H1 (cell line): ENCODE measurements at regions not wholly inside any gene's neighbourhood (a gene's known extent, or its start where the extent isn't known, plus 50 kb on each side); places are given as distances from the start of the nearest gene placed in this dataset.

Experiments
- CTCF ChIA-PET: fragments of 300-600 bp; sonication (Branson Sonifier 250); formaldehyde crosslinking; loops from one replicate; lab custom pipeline; 2021; ENCODE audit not compliant: partially characterized antibody; lab: Charles Lee
- POLR2A ChIA-PET: fragments of 300-600 bp; sonication (Branson Sonifier 250); formaldehyde crosslinking; loops from one replicate; lab custom pipeline; 2021; ENCODE audit warnings: inconsistent platforms; ENCODE audit not compliant: partially characterized antibody; lab: Charles Lee
- DNase-seq, 2 experiments: peaks; one replicate each; pipeline versions ENCODE4 v3.0.0 to v3.0.0-alpha.2; 2010 to 2022; ENCODE audit warnings: low spot score in 2 of 2, low read depth in 1 of 2, mixed read lengths in 1 of 2
- FAIRE-seq: peaks from 2 replicates; lab custom pipeline; 2011; peaks lifted over from hg19 to GRCh38; lab: Jason Lieb, UNC
- H2AFZ ChIP-seq: 2 replicates; pipeline ENCODE4 v1.8.1; 2012; ENCODE audit warnings: low read length, inconsistent platforms
- H2AK5ac ChIP-seq: 2 replicates; pipeline ENCODE4 v1.6.1; 2013; ENCODE audit warnings: low read depth, low read length
- H2BK120ac ChIP-seq: replicated peaks from 2 replicates; pipeline ENCODE3; 2013; ENCODE audit warnings: low read depth, low read length, inconsistent platforms
- H2BK12ac ChIP-seq: 2 replicates; pipeline ENCODE4 v1.6.1; 2013; ENCODE audit warnings: low read depth, low read length
- H2BK15ac ChIP-seq: 2 replicates; pipeline ENCODE4 v1.6.1; 2013; ENCODE audit warnings: low read length
- H2BK20ac ChIP-seq: 2 replicates; pipeline ENCODE4 v1.6.1; 2013; ENCODE audit warnings: low read length
- H2BK5ac ChIP-seq: 2 replicates; pipeline ENCODE4 v1.6.1; 2013; ENCODE audit warnings: low read depth, low read length
- H3K14ac ChIP-seq: 2 replicates; pipeline ENCODE4 v1.6.1; 2013; ENCODE audit warnings: inconsistent platforms; ENCODE audit not compliant: insufficient read length
- H3K18ac ChIP-seq: 2 replicates; pipeline ENCODE4 v1.6.1; 2013; ENCODE audit warnings: low read length; ENCODE audit errors: extremely low read depth
- H3K23ac ChIP-seq: 2 replicates; pipeline ENCODE4 v1.6.1; 2013; ENCODE audit warnings: inconsistent platforms; ENCODE audit not compliant: insufficient read length
- H3K23me2 ChIP-seq: 2 replicates; pipeline ENCODE4 v1.6.1; 2013; ENCODE audit warnings: low read depth, low read length
- H3K27ac ChIP-seq: 2 replicates; pipeline ENCODE4 v1.6.1; 2011; ENCODE audit warnings: low read depth, low read length, inconsistent platforms
- H3K27me3 ChIP-seq, 4 experiments: replicated peaks in 1 of 4; 1 replicate in 1 of 4; 2 replicates in 3 of 4; pipeline versions ENCODE4 v1.6.1 to v1.8.1; 2011 to 2013; ENCODE audit warnings: low read length in 3 of 4, mild to moderate bottlenecking in 3 of 4, inconsistent platforms in 2 of 4, mixed read lengths in 2 of 4, moderate library complexity in 1 of 4; ENCODE audit not compliant: control insufficient read depth in 3 of 4, insufficient read depth in 3 of 4; ENCODE audit errors: extremely low read depth in 1 of 4
- H3K36me3 ChIP-seq, 4 experiments: 2 replicates each; pipeline versions ENCODE4 v1.6.1 to v1.8.1; 2011 to 2013; ENCODE audit warnings: mild to moderate bottlenecking in 4 of 4, low read length in 3 of 4, moderate library complexity in 2 of 4, control low read depth in 1 of 4, inconsistent platforms in 1 of 4; ENCODE audit not compliant: insufficient read depth in 4 of 4, control insufficient read depth in 2 of 4
- H3K4ac ChIP-seq: replicated peaks from 2 replicates; pipeline ENCODE3; 2013; ENCODE audit warnings: low read length, low read depth, mixed read lengths, inconsistent platforms; ENCODE audit not compliant: insufficient read length
- H3K4me1 ChIP-seq, 4 experiments: replicated peaks in 1 of 4; 1 replicate in 1 of 4; 2 replicates in 3 of 4; pipeline versions ENCODE4 v1.6.1 to v1.8.1; 2011 to 2013; ENCODE audit warnings: low read length in 3 of 4, inconsistent platforms in 2 of 4, mixed read lengths in 1 of 4; ENCODE audit not compliant: insufficient read depth in 4 of 4, control insufficient read depth in 3 of 4
- H3K4me2 ChIP-seq, 2 experiments: 2 replicates each; pipeline versions ENCODE4 v1.6.1 to v1.8.1; 2011 to 2013; ENCODE audit warnings: low read depth in 2 of 2, low read length in 2 of 2, control low read depth in 1 of 2, inconsistent platforms in 1 of 2, mild to moderate bottlenecking in 1 of 2; ENCODE audit not compliant: insufficient read depth in 1 of 2
- H3K4me3 ChIP-seq, 4 experiments: fragments of 200-600, 300-600 bp in 1 of 4; sonication (generic), shearing (Covaris generic), sonication (Bioruptor Twin) in 1 of 4; 2 replicates each; pipeline versions ENCODE4 v1.5.1 to v1.8.1; 2011 to 2016; ENCODE audit warnings: low read length in 4 of 4, low read depth in 3 of 4, control low read depth in 2 of 4, inconsistent platforms in 2 of 4, mild to moderate bottlenecking in 2 of 4, mixed read lengths in 1 of 4, moderate library complexity in 1 of 4; ENCODE audit not compliant: insufficient read depth in 2 of 4; ENCODE audit errors: extremely low read depth in 1 of 4
- H3K56ac ChIP-seq: replicated peaks from 2 replicates; pipeline ENCODE3; 2013; ENCODE audit warnings: low read depth, mild to moderate bottlenecking, mixed read lengths, low read length, inconsistent platforms; ENCODE audit not compliant: insufficient read length
- H3K79me1 ChIP-seq: 2 replicates; pipeline ENCODE4 v1.6.1; 2013; ENCODE audit warnings: low read depth, low read length, control low read depth
- H3K79me2 ChIP-seq, 2 experiments: 2 replicates each; pipeline versions ENCODE4 v1.6.1 to v1.8.1; 2012 to 2013; ENCODE audit warnings: low read length in 2 of 2, mild to moderate bottlenecking in 2 of 2, inconsistent platforms in 1 of 2; ENCODE audit not compliant: insufficient read depth in 2 of 2, control insufficient read depth in 1 of 2
- H3K9ac ChIP-seq, 4 experiments: replicated peaks in 1 of 4; 1 replicate in 1 of 4; 2 replicates in 3 of 4; pipeline versions ENCODE4 v1.6.1 to v1.8.1; 2011 to 2013; ENCODE audit warnings: low read depth in 3 of 4, low read length in 3 of 4, control low read depth in 2 of 4, mild to moderate bottlenecking in 2 of 4, moderate library complexity in 2 of 4, inconsistent platforms in 1 of 4; ENCODE audit errors: extremely low read depth in 1 of 4
- H3K9me3 ChIP-seq, 2 experiments: 2 replicates each; pipeline versions ENCODE4 v1.6.1 to v1.8.1; 2012 to 2013; ENCODE audit warnings: mild to moderate bottlenecking in 2 of 2, moderate library complexity in 2 of 2, control low read depth in 1 of 2, inconsistent platforms in 1 of 2, low read depth in 1 of 2, low read length in 1 of 2, mixed read lengths in 1 of 2; ENCODE audit not compliant: insufficient read depth in 2 of 2
- H4K20me1 ChIP-seq, 2 experiments: replicated peaks in 1 of 2; 2 replicates each; pipeline versions ENCODE3 to v1.8.1; 2011 to 2013; ENCODE audit warnings: inconsistent platforms in 2 of 2, low read length in 2 of 2, mild to moderate bottlenecking in 1 of 2; ENCODE audit not compliant: insufficient read depth in 2 of 2, control insufficient read depth in 1 of 2
- H4K5ac ChIP-seq: 2 replicates; pipeline ENCODE4 v1.6.1; 2013; ENCODE audit warnings: low read length, low read depth, mixed read lengths, inconsistent platforms; ENCODE audit not compliant: insufficient read length
- H4K8ac ChIP-seq: 2 replicates; pipeline ENCODE4 v1.8.0; 2013; ENCODE audit warnings: mild to moderate bottlenecking, moderate library complexity, low read length, inconsistent platforms; ENCODE audit not compliant: insufficient read depth; ENCODE audit errors: extremely low read depth
- H4K91ac ChIP-seq: replicated peaks from 2 replicates; pipeline ENCODE3; 2013; ENCODE audit warnings: low read length, mixed read lengths, inconsistent platforms; ENCODE audit not compliant: insufficient read length
- EP300 ChIP-seq, 2 experiments: IDR thresholded peaks; 1 replicate in 1 of 2; 2 replicates in 1 of 2; pipeline ENCODE4 v1.6.1; 2011 to 2012; ENCODE audit warnings: low read depth in 2 of 2, low read length in 2 of 2, mild to moderate bottlenecking in 2 of 2, borderline replicate concordance in 1 of 2, inconsistent platforms in 1 of 2, moderate library complexity in 1 of 2
- WGBS, 2 experiments: shearing (Covaris generic) in 1 of 2; methylation state at CpG; one replicate each; pipeline versions ENCODE4 v1.1.6 to v1.1.7; 2013 to 2015; ENCODE audit warnings: low lambda C conversion rate in 2 of 2, mixed read lengths in 2 of 2, inconsistent platforms in 1 of 2, low coverage in 1 of 2, missing lambda C conversion rate in 1 of 2; ENCODE audit not compliant: insufficient replicate concordance in 2 of 2, insufficient coverage in 1 of 2, insufficient read length in 1 of 2; ENCODE audit errors: extremely low coverage in 1 of 2, missing lambda C conversion rate in 1 of 2; 5-methylcytosine and 5-hydroxymethylcytosine counted together
- TF ChIP-seq, protein P1 (sequence below): IDR thresholded peaks from 2 replicates; pipeline ENCODE4 v1.6.1; 2012; ENCODE audit warnings: low read length, inconsistent platforms

DNA sequence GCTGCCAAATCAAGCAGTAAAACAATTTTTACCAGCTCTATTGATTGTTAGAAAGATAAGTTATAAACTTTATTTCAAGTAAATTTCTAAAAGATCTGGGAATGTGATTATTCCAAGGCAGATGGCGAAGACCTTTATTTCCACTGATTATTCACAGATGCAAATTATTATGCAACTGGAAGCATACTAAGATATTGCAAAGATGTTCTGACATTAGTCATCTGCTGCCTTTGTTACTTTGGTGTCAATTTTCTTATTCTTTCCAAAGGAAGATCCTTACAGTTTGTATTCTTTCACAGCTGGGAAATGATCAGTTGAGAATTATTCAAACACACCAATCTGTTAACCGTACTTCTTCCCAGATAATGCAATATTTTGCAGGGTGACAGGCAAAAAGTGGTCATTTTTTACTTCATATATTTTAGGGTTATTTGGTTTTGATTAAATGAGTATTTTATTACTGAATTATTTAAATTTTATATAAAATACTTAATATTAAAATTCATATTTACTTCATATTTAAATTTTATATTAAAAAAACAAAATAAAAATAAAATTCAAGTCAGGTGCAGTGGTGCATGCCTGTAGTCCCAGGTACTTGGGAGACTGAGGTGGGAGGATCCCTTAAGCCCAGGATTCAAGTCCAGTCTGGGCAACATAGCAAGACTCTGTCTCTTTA, 171.3 kb downstream of the FZD1 start:
- ChIA-PET CTCF (no interaction called here), POLR2A (no interaction called here)
- Histone ChIP-seq H3K79me1 (no peaks in the 10 kb centered on the region), H2BK20ac (no peak overlapping the region), H3K36me3 (no peaks in the 10 kb centered on the region), H4K8ac (no peak overlapping the region), H3K56ac (no peak overlapping the region), H3K23ac (no peak overlapping the region), H2AFZ (no peak overlapping the region), H2AK5ac (no peak overlapping the region), H2BK12ac (no peak overlapping the region), H3K4ac (no peak overlapping the region), H3K79me2 (no peaks in the 10 kb centered on the region), H4K91ac (no peak overlapping the region), H3K9ac (no peak overlapping the region), H3K27me3 (no peaks in the 10 kb centered on the region), H4K5ac (no peak overlapping the region), H3K23me2 (no peaks in the 10 kb centered on the region), H3K18ac (no peak overlapping the region), H3K4me1 (no peaks in the 10 kb centered on the region), H3K4me2 (no peak overlapping the region), H4K20me1 (no peaks in the 10 kb centered on the region), H3K4me3 (no peak overlapping the region), H3K14ac (no peak overlapping the region), H2BK15ac (no peak overlapping the region), H2BK120ac (no peak overlapping the region), H2BK5ac (no peak overlapping the region), H3K27ac (no peak overlapping the region), H3K9me3 (peaks cover 2 to 8% of the 10 kb centered on the region in 2 experiments; a peak in 2 of 4 replicates)
- FAIRE-seq (no peak), DNase-seq (no peak)
- WGBS, 2 experiments: 96% methylated on average over 2 of the region's 2 CpGs; no CpG with 5 or more reads in 1 of the 2 experiments
- TF ChIP-seq, protein P1, sequence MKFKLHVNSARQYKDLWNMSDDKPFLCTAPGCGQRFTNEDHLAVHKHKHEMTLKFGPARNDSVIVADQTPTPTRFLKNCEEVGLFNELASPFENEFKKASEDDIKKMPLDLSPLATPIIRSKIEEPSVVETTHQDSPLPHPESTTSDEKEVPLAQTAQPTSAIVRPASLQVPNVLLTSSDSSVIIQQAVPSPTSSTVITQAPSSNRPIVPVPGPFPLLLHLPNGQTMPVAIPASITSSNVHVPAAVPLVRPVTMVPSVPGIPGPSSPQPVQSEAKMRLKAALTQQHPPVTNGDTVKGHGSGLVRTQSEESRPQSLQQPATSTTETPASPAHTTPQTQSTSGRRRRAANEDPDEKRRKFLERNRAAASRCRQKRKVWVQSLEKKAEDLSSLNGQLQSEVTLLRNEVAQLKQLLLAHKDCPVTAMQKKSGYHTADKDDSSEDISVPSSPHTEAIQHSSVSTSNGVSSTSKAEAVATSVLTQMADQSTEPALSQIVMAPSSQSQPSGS: no peak
- TF ChIP-seq EP300 (IDR thresholded peaks at IDR 0.05; ENCODE audit: borderline replicate concordance in 1 of 2, low read depth in 2 of 2, low read length in 2 of 2): no peak
